Body of pancreas (tissue), 4 donors: ENCODE measurements at regions not wholly inside any gene's neighbourhood (a gene's known extent, or its start where the extent isn't known, plus 50 kb on each side); places are given as distances from the start of the nearest gene placed in this dataset.

Experiments
- POLR2A ChIP-seq, 3 donors: fragments of 450-650 bp; IDR thresholded peaks; one replicate each; pipeline ENCODE4 v1.6.1; 2016; ENCODE audit warnings: antibody characterized with exemption in 3 of 3, mild to moderate bottlenecking in 2 of 3
- TF ChIP-seq, protein P1 (sequence below), 7 experiments: fragments of 450-650 bp in 4 of 7; fragments of 200-600 bp in 3 of 7; sonication (generic) in 3 of 7; IDR thresholded peaks; one replicate each; pipeline ENCODE4 v1.5.1; 2016 to 2019; ENCODE audit warnings: antibody characterized with exemption in 7 of 7

DNA sequence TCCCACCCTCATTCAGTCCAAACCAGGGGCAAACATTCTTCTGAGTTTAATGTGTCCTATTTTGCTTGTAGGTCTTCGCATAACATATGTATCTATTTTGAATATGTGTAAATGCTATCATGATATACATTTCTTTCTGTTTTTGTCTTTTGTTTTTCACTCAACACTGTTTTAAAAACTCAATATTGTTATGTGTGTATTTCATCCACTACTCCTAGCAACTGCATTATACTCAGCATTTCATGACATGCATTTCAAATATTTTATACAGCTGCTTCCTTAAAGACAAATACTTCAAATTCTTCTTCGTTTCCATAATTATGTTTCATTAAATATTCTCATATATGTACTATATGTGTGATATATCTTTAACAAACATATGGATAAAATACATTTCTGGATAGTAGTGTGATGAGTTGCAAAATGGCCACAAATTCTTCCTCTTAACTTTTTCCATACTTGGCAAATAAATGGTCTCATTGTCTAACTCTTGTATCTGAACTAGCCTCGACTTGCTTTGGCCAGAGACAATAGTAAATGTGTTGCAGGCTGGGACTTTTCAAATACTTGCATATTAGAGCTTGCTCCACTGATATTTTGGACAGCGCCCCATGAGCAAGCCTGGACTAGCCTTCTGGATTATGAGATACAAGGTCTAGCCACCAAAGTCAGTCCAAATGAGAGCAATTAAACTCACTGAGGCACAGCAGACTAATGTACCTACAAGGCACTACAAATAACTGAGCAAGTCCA lies 539.7 kb upstream of the KCND2 start:
- TF ChIP-seq, protein P1, sequence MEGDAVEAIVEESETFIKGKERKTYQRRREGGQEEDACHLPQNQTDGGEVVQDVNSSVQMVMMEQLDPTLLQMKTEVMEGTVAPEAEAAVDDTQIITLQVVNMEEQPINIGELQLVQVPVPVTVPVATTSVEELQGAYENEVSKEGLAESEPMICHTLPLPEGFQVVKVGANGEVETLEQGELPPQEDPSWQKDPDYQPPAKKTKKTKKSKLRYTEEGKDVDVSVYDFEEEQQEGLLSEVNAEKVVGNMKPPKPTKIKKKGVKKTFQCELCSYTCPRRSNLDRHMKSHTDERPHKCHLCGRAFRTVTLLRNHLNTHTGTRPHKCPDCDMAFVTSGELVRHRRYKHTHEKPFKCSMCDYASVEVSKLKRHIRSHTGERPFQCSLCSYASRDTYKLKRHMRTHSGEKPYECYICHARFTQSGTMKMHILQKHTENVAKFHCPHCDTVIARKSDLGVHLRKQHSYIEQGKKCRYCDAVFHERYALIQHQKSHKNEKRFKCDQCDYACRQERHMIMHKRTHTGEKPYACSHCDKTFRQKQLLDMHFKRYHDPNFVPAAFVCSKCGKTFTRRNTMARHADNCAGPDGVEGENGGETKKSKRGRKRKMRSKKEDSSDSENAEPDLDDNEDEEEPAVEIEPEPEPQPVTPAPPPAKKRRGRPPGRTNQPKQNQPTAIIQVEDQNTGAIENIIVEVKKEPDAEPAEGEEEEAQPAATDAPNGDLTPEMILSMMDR (IDR thresholded peaks at IDR 0.05), result no peak
- TF ChIP-seq POLR2A (IDR thresholded peaks at IDR 0.05), result no peak
